Nucleus accumbens (tissue), 56 donors: ENCODE measurements at regions not wholly inside any gene's neighbourhood (a gene's known extent, or its start where the extent isn't known, plus 50 kb on each side); places are given as distances from the start of the nearest gene placed in this dataset.

ENCODE experiments used
- DNase-seq, 56 donors: peaks; one replicate each; lab custom pipeline; 2025; lab: John Stamatoyannopoulos, UW

GRCh38 chr9:75824816-75825568 is 65.5 kb upstream of the PCSK5 start:
- no peak for DNase-seq

GRCh38 chr9:75826314-75826713 is 64.2 kb upstream of the PCSK5 start:
- peak in 1 of 56 donors; percentile 43 for DNase-seq

- DNase-seq: no peak
Measured at GRCh38 chr9:75830303-75830702, 60.2 kb upstream of the PCSK5 start.

GRCh38 chr9:75833778-75834177 is 56.7 kb upstream of the PCSK5 start:
- DNase-seq: peak in 4 of 56 donors; percentile 1 to 27 (median 2)

- no peak for DNase-seq
Measured at GRCh38 chr9:75834878-75835277, 55.6 kb upstream of the PCSK5 start.
